Hematopoietic multipotent progenitor cell treated with erythropoietin and hydrocortisone succinate and interleukin-3 and kit ligand, for 8 days (in vitro differentiated cells): ENCODE measurements at regions not wholly inside any gene's neighbourhood (a gene's known extent, or its start where the extent isn't known, plus 50 kb on each side); places are given as distances from the start of the nearest gene placed in this dataset.

Experiments
- DNase-seq: peaks from one replicate; pipeline ENCODE4 v3.0.0-alpha.2; 2015

- no peak for DNase-seq
These were observed 245.0 kb upstream of the RPL38 start for GRCh38 chr17:73958453-73958852.

- no peak for DNase-seq
These were observed 243.0 kb upstream of the RPL38 start for GRCh38 chr17:73960469-73960868.

GRCh38 chr17:73962308-73962707 lies 241.2 kb upstream of the RPL38 start:
- no peak for DNase-seq

GRCh38 chr17:73968680-73969079 lies 234.8 kb upstream of the RPL38 start:
- DNase-seq, result no peak

GRCh38 chr17:73969956-73970355 lies 233.5 kb upstream of the RPL38 start:
- DNase-seq, result peak; percentile 24

DNA sequence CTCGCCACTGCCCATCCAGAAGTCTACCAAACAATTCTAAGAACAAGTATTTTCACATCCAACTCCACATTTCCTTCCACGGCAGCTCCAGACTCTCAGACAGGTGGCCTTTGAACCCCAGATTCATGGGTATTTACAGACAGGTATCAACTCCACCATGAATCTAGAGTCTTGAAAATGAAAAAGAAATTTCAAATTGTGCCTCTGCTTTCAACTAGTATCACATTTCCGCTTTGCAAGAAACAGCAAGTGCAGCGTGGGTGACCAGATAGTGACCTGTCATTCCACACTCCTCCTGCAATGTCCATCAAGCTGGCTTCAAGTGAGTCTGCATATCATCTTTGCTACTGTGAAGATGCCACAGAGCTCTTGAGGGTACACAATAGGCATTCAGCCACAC lies 232.4 kb upstream of the RPL38 start:
- DNase-seq, result no peak

- DNase-seq, result no peak
These were observed 231.4 kb upstream of the RPL38 start for GRCh38 chr17:73972056-73972455.

DNA sequence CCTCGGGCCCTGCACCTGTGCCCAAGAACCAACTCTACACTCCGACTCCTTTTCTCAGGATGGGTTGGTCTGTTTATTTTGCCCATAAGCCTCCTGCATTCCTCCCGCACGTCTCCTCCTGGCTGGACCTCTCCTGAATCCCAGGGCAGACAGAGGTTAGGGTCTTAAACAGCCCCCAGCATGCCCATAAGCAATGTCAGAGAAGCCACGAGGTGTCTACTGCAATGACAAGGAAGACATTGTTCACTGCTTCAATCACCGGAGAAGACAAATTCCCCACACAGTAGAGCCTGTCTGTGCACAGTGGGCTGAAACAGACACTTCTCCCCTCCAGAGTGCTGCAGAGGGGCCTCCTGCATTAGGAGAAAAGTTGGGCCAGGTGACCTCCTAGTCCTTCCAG lies 230.6 kb upstream of the RPL38 start:
- DNase-seq, result no peak

GRCh38 chr17:73973586-73974409 lies 229.7 kb upstream of the RPL38 start:
- no peak for DNase-seq

- peak; percentile 1 for DNase-seq
These were observed 228.9 kb upstream of the RPL38 start for GRCh38 chr17:73974536-73974935.

GRCh38 chr17:73976147-73976546 lies 227.3 kb upstream of the RPL38 start:
- peak; percentile 16 for DNase-seq

GRCh38 chr17:73976676-73977521 lies 226.6 kb upstream of the RPL38 start:
- peak; percentile 88 for DNase-seq

DNA sequence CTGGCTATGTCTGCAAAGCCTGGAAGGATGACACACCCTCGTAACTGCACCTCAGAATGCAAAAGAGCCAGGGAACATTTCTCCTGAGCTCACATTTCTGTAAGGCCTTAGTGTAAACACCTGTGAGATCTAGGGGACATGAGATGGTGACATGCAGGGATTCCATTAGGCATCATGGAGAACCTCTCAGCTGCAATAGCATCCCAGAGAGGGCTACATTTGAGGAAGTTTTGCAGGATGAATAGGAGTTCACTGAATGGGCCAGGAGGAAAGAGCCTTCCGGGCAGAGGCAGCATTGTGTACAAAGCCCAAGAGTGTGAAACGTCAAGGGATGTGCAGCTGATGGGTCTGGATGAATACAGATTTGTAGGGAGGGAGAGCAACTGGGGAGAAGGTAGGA lies 223.0 kb upstream of the RPL38 start:
- DNase-seq, result no peak

DNA sequence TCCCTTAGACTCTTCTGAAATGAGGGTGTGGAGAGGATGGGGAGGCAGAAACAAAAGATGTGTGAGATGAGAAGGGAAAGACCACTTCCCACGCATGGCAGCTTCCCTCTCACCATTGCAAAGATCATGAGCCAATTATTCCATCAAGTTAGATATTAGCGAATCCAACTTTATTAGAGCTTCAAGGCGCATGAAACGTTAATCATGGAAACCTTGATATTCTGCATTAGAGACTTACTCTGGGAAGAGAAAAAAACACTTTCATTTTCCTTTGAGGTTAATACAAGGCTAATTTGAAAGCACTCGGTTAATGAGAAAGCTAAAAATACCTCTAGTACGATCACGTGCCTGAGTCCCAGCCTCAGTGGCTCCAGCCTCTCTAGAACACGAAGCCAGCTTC lies 220.6 kb upstream of the RPL38 start:
- DNase-seq, result no peak

- no peak for DNase-seq
These were observed 219.7 kb upstream of the RPL38 start for GRCh38 chr17:73983621-73984400.

GRCh38 chr17:73984941-73985340 lies 218.5 kb upstream of the RPL38 start:
- no peak for DNase-seq

DNA sequence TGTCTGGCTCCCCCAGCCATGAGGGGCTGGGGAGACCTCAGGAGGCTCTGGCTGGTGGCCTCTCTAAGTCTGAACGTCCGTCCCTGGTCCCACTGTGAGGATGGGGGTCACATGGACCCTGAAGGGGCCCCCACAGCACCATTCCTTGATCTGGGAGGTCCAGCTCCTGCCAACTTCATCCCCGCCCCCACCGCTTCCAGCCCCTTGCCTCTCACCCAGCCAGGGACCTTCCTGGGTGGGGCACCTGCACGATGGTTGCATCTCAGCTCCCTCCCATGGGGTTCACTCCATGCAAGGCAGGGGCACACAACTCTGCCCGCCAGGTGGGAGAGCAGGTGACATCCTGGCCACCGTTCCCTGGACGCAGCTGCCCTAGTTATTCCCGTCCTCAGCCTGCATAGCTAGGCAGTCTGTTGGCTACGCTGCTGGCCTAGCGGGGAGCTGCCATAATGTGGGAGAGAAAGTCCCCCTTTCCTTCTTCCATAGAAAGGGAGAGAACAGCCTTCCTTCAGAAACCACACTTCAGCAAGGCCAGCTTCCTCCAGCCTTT lies 217.9 kb upstream of the RPL38 start:
- no peak for DNase-seq

DNA sequence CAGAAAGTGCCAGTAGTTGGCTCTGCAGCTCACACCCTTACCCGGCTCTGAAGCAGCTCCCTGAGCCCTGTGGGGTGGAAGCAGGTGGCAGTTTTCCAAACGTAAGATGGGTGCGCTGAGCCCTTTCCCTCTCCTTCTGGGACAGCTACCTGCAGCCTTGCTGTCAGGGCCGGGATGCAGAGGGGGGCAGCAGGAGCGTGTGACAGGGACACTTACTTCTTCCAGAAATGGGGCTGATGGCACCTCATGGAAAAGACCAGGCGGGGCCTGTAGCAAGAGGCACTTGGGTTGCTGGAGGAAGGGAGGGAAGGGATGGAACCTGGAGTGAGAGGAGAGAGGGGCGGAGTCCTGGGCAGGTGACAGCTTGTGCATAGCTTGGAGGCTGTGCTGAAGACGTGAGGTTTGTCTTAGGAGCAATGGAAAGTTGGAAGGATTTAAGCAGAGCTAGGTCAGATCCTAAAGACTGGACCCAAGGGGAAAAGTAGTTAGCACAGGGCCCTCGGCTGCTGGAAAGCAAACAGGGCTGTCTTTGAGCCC lies 216.8 kb upstream of the RPL38 start:
- no peak for DNase-seq

- DNase-seq, result no peak
These were observed 216.1 kb upstream of the RPL38 start for GRCh38 chr17:73987395-73987794.

- DNase-seq, result no peak
These were observed 215.5 kb upstream of the RPL38 start for GRCh38 chr17:73987845-73988509.

DNA sequence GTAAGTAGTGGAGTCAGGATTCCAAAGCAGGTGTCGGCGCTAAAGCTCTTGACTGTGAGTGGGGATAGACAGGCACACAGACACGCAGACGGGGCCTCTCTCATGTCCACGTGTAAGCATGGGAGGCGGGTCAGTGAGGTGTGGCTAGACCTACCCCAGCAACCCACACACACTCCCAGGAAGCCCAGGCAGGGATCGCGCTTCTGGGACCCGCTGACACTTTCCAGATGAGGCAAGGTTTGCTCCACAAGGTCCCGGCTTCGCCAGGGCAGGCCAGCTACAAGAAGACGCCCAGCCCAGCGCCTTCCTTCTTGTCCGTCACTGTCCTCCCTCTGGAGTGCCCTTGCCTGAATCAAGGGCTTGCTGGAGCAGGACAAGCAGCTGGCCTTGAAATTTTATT lies 213.8 kb upstream of the RPL38 start:
- no peak for DNase-seq

- no peak for DNase-seq
These were observed 213.2 kb upstream of the RPL38 start for GRCh38 chr17:73990290-73990689.
